GM21447 (cell line): ENCODE measurements at regions not wholly inside any gene's neighbourhood (a gene's known extent, or its start where the extent isn't known, plus 50 kb on each side); places are given as distances from the start of the nearest gene placed in this dataset.
A peak's percentile ranks its signal among the peaks of the same experiment; 100 is the strongest.

Experiments used
- ATAC-seq: cut with Tn5 transposase; IDR thresholded peaks from one replicate; pipeline ENCODE4 v1.9.1; 2021; ENCODE audit not compliant: unreplicated experiment

- ATAC-seq: no peak
These were observed 89.1 kb upstream of the NUDT4 start for GRCh38 chr12:93288626-93289025.

- ATAC-seq: no peak
These were observed 87.3 kb upstream of the NUDT4 start for GRCh38 chr12:93290391-93290790.

GRCh38 chr12:93292213-93292612 lies 85.5 kb upstream of the NUDT4 start:
- ATAC-seq: no peak

GRCh38 chr12:93292731-93293566 lies 84.8 kb upstream of the NUDT4 start:
- no peak for ATAC-seq

- peak; percentile 95 for ATAC-seq
These were observed 80.7 kb upstream of the NUDT4 start for GRCh38 chr12:93297032-93297431.

- ATAC-seq: peak; percentile 6
These were observed 80.2 kb upstream of the NUDT4 start for GRCh38 chr12:93297536-93297935.

- no peak for ATAC-seq
These were observed 78.4 kb upstream of the NUDT4 start for GRCh38 chr12:93299262-93299846.

- ATAC-seq: no peak
These were observed 77.1 kb upstream of the NUDT4 start for GRCh38 chr12:93300611-93301021.

GRCh38 chr12:93302331-93303229 lies 75.1 kb upstream of the NUDT4 start:
- no peak for ATAC-seq

- no peak for ATAC-seq
These were observed 71.1 kb upstream of the NUDT4 start for GRCh38 chr12:93306636-93307035.

- no peak for ATAC-seq
These were observed 69.4 kb upstream of the NUDT4 start for GRCh38 chr12:93308281-93308680.

- ATAC-seq: no peak
These were observed 65.9 kb upstream of the NUDT4 start for GRCh38 chr12:93311827-93312226.

- no peak for ATAC-seq
These were observed 63.6 kb upstream of the NUDT4 start for GRCh38 chr12:93314177-93314497.

GRCh38 chr12:93315385-93315906 lies 62.3 kb upstream of the NUDT4 start:
- no peak for ATAC-seq

- ATAC-seq: no peak
These were observed 61.7 kb upstream of the NUDT4 start for GRCh38 chr12:93315907-93316622.

GRCh38 chr12:93316623-93316971 lies 61.1 kb upstream of the NUDT4 start:
- ATAC-seq: no peak

GRCh38 chr12:93317227-93317626 lies 60.5 kb upstream of the NUDT4 start:
- ATAC-seq: no peak

GRCh38 chr12:93318720-93319522 lies 58.8 kb upstream of the NUDT4 start:
- ATAC-seq: no peak

GRCh38 chr12:93319523-93320050 lies 58.1 kb upstream of the NUDT4 start:
- ATAC-seq: no peak

- no peak for ATAC-seq
These were observed 54.9 kb upstream of the NUDT4 start for GRCh38 chr12:93322784-93323183.
